Esophagus muscularis mucosa (tissue), 4 donors: ENCODE measurements at regions not wholly inside any gene's neighbourhood (a gene's known extent, or its start where the extent isn't known, plus 50 kb on each side); places are given as distances from the start of the nearest gene placed in this dataset.

ENCODE experiments used
- CTCF ChIP-seq, 3 experiments: fragments of 200-600 bp in 2 of 3; fragments of 450-650 bp in 1 of 3; sonication (generic) in 2 of 3; IDR thresholded peaks; one replicate each; pipeline ENCODE4 v1.5.1; 2017 to 2019; ENCODE audit warnings: antibody characterized with exemption in 3 of 3, mild to moderate bottlenecking in 2 of 3, moderate library complexity in 1 of 3
- EP300 ChIP-seq: sonication (generic); formaldehyde crosslinking; IDR thresholded peaks from one replicate; pipeline ENCODE4 v1.6.1; 2017; ENCODE audit warnings: antibody characterized with exemption
- POLR2A ChIP-seq: fragments of 450-650 bp; IDR thresholded peaks from one replicate; pipeline ENCODE4 v1.6.1; 2017; ENCODE audit warnings: antibody characterized with exemption, moderate library complexity, mild to moderate bottlenecking, low read depth

- no peak for TF ChIP-seq CTCF (IDR thresholded peaks at IDR 0.05)
- TF ChIP-seq POLR2A: no peak
- no peak for TF ChIP-seq EP300
Observed at GRCh38 chr10:121128164-121128563, 277.0 kb downstream of the WDR11 start.
